GM23248 (cell line): ENCODE measurements at regions not wholly inside any gene's neighbourhood (a gene's known extent, or its start where the extent isn't known, plus 50 kb on each side); places are given as distances from the start of the nearest gene placed in this dataset.

Experiments used
- DNase-seq: peaks from one replicate; pipeline ENCODE4 v3.0.0-alpha.2; 2015
- H2AFZ ChIP-seq: fragments of 200-600 bp; sonication (generic); 2 replicates; pipeline ENCODE4 v1.6.1; 2016; ENCODE audit warnings: antibody characterized with exemption
- H3F3A ChIP-seq: fragments of 200-600 bp; sonication (generic); 2 replicates; pipeline ENCODE4 v1.6.1; 2016; ENCODE audit warnings: mild to moderate bottlenecking, antibody characterized with exemption, mixed run types; ENCODE audit not compliant: insufficient read depth
- H3K27ac ChIP-seq: fragments of 200-600 bp; sonication (generic); 2 replicates; pipeline ENCODE4 v1.5.1; 2016; ENCODE audit warnings: mild to moderate bottlenecking
- H3K27me3 ChIP-seq: fragments of 200-600 bp; sonication (generic); replicated peaks from 2 replicates; pipeline ENCODE4 v1.6.1; 2016; ENCODE audit warnings: mild to moderate bottlenecking; ENCODE audit not compliant: insufficient read depth
- H3K36me3 ChIP-seq: fragments of 200-600 bp; sonication (generic); 2 replicates; pipeline ENCODE4 v1.6.1; 2016; ENCODE audit warnings: low read depth, mild to moderate bottlenecking
- H3K4me1 ChIP-seq: fragments of 200-600 bp; sonication (generic); 2 replicates; pipeline ENCODE4 v1.6.1; 2016; ENCODE audit warnings: mild to moderate bottlenecking; ENCODE audit not compliant: insufficient read depth
- H3K4me2 ChIP-seq: fragments of 200-600 bp; sonication (generic); one replicate; pipeline ENCODE4 v1.6.1; 2016; ENCODE audit warnings: mild to moderate bottlenecking; ENCODE audit not compliant: unreplicated experiment
- H3K4me3 ChIP-seq: fragments of 200-600 bp; sonication (generic); 2 replicates; pipeline ENCODE4 v1.5.1; 2016; ENCODE audit warnings: mild to moderate bottlenecking
- H3K79me2 ChIP-seq: fragments of 200-600 bp; sonication (generic); 2 replicates; pipeline ENCODE4 v1.6.1; 2016; ENCODE audit warnings: mild to moderate bottlenecking; ENCODE audit not compliant: insufficient read depth
- H3K9ac ChIP-seq: fragments of 200-600 bp; sonication (generic); 2 replicates; pipeline ENCODE4 v1.6.1; 2016; ENCODE audit warnings: mild to moderate bottlenecking
- H3K9me2 ChIP-seq: fragments of 200-600 bp; sonication (generic); 2 replicates; pipeline ENCODE4 v1.6.1; 2016; ENCODE audit warnings: mixed run types, mild to moderate bottlenecking, moderate library complexity; ENCODE audit not compliant: insufficient read depth
- H3K9me3 ChIP-seq: fragments of 200-600 bp; sonication (generic); one replicate; pipeline ENCODE4 v1.6.1; 2017; ENCODE audit warnings: low read depth
- H4K20me1 ChIP-seq: fragments of 200-600 bp; sonication (generic); 2 replicates; pipeline ENCODE4 v1.6.0; 2016; ENCODE audit not compliant: insufficient read depth
- EZH2 ChIP-seq: fragments of 200-600 bp; sonication (generic); IDR thresholded peaks from 2 replicates; pipeline ENCODE4 v1.6.1; 2018; ENCODE audit warnings: antibody characterized with exemption, mild to moderate bottlenecking; ENCODE audit not compliant: insufficient read depth, poor library complexity, severe bottlenecking
- EZH2phosphoT487 ChIP-seq: fragments of 200-600 bp; sonication (generic); IDR thresholded peaks from 2 replicates; pipeline ENCODE4 v1.6.1; 2018; ENCODE audit warnings: antibody characterized with exemption, moderate library complexity, mild to moderate bottlenecking, low read depth; ENCODE audit not compliant: insufficient read depth
- WGBS, 2 experiments: methylation state at CpG; one replicate each; pipeline ENCODE4 v1.1.6; 2015 to 2017; ENCODE audit warnings: low lambda C conversion rate in 2 of 2, low coverage in 1 of 2; ENCODE audit errors: missing lambda C conversion rate in 2 of 2; 5-methylcytosine and 5-hydroxymethylcytosine counted together
- in situ Hi-C: fragments of 300-500 bp; cut with MboI; formaldehyde crosslinking; loops from 2 replicates; pipeline ENCODE4 v1.15.0; 2020

DNA sequence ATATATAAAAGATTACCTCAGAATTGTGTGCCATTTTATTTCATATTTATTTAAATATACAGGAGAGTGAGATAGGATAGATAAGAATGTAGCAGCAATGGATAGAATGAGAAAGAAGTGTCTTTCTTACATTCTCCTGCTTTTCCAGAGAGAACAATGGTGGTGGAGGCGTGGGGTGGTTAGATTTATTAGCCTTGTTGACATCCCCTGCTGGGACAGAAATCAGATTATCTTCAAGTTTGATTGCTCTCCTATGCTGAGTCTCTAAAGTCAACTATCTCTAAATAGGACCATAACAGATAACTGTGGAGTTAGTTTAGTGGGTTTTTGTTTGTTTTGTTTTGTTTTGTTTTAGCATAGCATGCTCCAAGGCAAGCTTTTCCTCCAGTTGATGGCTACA is 397.6 kb downstream of the LRFN5 start:
- Histone ChIP-seq H3K9me2 (no peaks in the 10 kb centered on the region), H3K27ac (no peak overlapping the region), H3K9me3 (no peaks in the 10 kb centered on the region), H3K79me2 (no peaks in the 10 kb centered on the region), H3F3A (no peaks in the 10 kb centered on the region), H4K20me1 (no peaks in the 10 kb centered on the region), H3K27me3 (no peaks in the 10 kb centered on the region), H3K9ac (no peak overlapping the region), H2AFZ (no peak overlapping the region), H3K4me3 (no peak overlapping the region), H3K4me1 (peaks cover 6% of the 10 kb centered on the region; the same call in 1 of the 2 replicates), H3K36me3 (no peaks in the 10 kb centered on the region), H3K4me2 (no peak overlapping the region)
- no peak for DNase-seq
- in situ Hi-C loops = no loop called here
- no peak for TF ChIP-seq EZH2
- TF ChIP-seq EZH2phosphoT487 = no peak
- WGBS, 2 experiments = 48 to 67% methylated on average over 1 of the region's 1 CpG

- Histone ChIP-seq H3K4me2 (peak overlapping the region; percentile 3), H3K9ac (no peak overlapping the region), H2AFZ (no peak overlapping the region), H4K20me1 (no peaks in the 10 kb centered on the region), H3K4me1 (peaks cover 6% of the 10 kb centered on the region; the same call in 1 of the 2 replicates), H3K4me3 (no peak overlapping the region), H3K27me3 (no peaks in the 10 kb centered on the region), H3F3A (no peaks in the 10 kb centered on the region), H3K27ac (no peak overlapping the region), H3K36me3 (no peaks in the 10 kb centered on the region), H3K79me2 (no peaks in the 10 kb centered on the region), H3K9me3 (no peaks in the 10 kb centered on the region), H3K9me2 (no peaks in the 10 kb centered on the region)
- DNase-seq = peak; percentile 9
- WGBS, 2 experiments = 74 to 82% methylated on average over 2 of the region's 2 CpGs
- TF ChIP-seq EZH2phosphoT487 = no peak
- TF ChIP-seq EZH2 = no peak
- in situ Hi-C loops = no loop called here
These were observed 395.5 kb downstream of the LRFN5 start for GRCh38 chr14:42002141-42002540.

DNA sequence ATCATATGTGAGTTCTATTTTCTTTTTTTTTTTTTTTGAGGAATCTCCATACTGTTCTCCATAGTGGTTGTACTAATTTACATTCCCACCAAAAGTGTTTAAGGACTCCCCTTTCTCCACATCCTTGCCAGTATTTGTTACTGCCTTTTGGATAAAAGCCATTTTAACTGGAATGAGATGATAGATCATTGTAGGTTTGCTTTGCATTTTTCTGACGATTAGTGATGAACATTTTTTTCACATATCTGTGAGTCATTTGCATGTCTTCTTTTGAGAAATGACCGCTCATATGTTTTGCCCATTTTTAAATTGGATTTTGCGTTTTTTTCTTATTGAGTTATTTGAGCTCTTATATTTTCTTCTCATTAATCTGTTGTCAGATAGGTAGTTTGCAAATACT is 394.8 kb downstream of the LRFN5 start:
- H3K27ac ChIP-seq = no peak overlapping the region
- H3K27me3 ChIP-seq = no peaks in the 10 kb centered on the region
- no peaks in the 10 kb centered on the region for H3K9me2 ChIP-seq
- in situ Hi-C loops = no loop called here
- peaks cover 6% of the 10 kb centered on the region; the same call in 1 of the 2 replicates for H3K4me1 ChIP-seq
- H3F3A ChIP-seq = no peaks in the 10 kb centered on the region
- no peak overlapping the region for H3K4me2 ChIP-seq
- no peaks in the 10 kb centered on the region for H3K79me2 ChIP-seq
- H3K4me3 ChIP-seq = no peak overlapping the region
- peak; percentile 2 for DNase-seq
- H2AFZ ChIP-seq = no peak overlapping the region
- no peaks in the 10 kb centered on the region for H3K9me3 ChIP-seq
- H3K9ac ChIP-seq = no peak overlapping the region
- TF ChIP-seq EZH2phosphoT487 = no peak
- no peak for TF ChIP-seq EZH2
- no peaks in the 10 kb centered on the region for H3K36me3 ChIP-seq
- WGBS, 2 experiments = 73 to 79% methylated on average over 3 of the region's 3 CpGs
- no peaks in the 10 kb centered on the region for H4K20me1 ChIP-seq

- Histone ChIP-seq H4K20me1 (no peaks in the 10 kb centered on the region), H3K9ac (no peak overlapping the region), H3K4me1 (peaks cover 6% of the 10 kb centered on the region; the same call in 1 of the 2 replicates), H3K27me3 (no peaks in the 10 kb centered on the region), H3K9me2 (no peaks in the 10 kb centered on the region), H3K9me3 (no peaks in the 10 kb centered on the region), H3K79me2 (no peaks in the 10 kb centered on the region), H3F3A (no peaks in the 10 kb centered on the region), H3K36me3 (no peaks in the 10 kb centered on the region), H3K27ac (no peak overlapping the region), H3K4me3 (no peak overlapping the region), H2AFZ (no peak overlapping the region), H3K4me2 (no peak overlapping the region)
- TF ChIP-seq EZH2 (no peak), EZH2phosphoT487 (no peak)
- DNase-seq = no peak
- in situ Hi-C loops = no loop called here
- WGBS, 2 experiments = 95% methylated on average over 1 of the region's 1 CpG
These were observed 393.8 kb downstream of the LRFN5 start for GRCh38 chr14:42000450-42000849.

DNA sequence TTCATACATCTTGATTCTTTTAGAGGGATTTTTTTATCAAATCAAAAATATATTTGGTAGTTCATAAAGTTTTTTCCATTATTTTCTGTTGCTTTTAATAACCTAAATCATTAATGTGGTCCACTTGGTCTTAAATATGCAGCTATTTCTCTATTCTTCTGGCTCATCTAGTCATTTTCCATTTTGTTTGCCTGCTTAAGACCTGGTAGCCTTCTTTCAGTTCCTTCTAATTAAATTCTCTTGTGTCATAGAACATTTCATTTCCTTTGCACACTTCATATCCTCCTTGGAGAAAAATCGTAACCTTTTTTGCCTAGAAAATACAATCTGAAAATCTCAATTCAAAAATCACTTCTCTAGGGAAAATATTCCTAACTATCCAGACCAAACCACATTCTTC is 387.0 kb downstream of the LRFN5 start:
- no peak overlapping the region for H2AFZ ChIP-seq
- no peaks in the 10 kb centered on the region for H3F3A ChIP-seq
- in situ Hi-C loops = no loop called here
- no peaks in the 10 kb centered on the region for H4K20me1 ChIP-seq
- no peaks in the 10 kb centered on the region for H3K27me3 ChIP-seq
- DNase-seq = no peak
- H3K79me2 ChIP-seq = no peaks in the 10 kb centered on the region
- no peak overlapping the region for H3K4me2 ChIP-seq
- no peaks in the 10 kb centered on the region for H3K9me3 ChIP-seq
- H3K4me1 ChIP-seq = no peaks in the 10 kb centered on the region
- H3K36me3 ChIP-seq = no peaks in the 10 kb centered on the region
- H3K4me3 ChIP-seq = no peak overlapping the region
- H3K27ac ChIP-seq = no peak overlapping the region
- whole genome bisulfite sequencing, 2 experiments = 90% methylated on average over 1 of the region's 1 CpG
- no peak for TF ChIP-seq EZH2phosphoT487
- no peaks in the 10 kb centered on the region for H3K9me2 ChIP-seq
- no peak overlapping the region for H3K9ac ChIP-seq
